ENCODE measurements at regions not wholly inside any gene's neighbourhood (a gene's known extent, or its start where the extent isn't known, plus 50 kb on each side); places are given as distances from the start of the nearest gene placed in this dataset.

DNA sequence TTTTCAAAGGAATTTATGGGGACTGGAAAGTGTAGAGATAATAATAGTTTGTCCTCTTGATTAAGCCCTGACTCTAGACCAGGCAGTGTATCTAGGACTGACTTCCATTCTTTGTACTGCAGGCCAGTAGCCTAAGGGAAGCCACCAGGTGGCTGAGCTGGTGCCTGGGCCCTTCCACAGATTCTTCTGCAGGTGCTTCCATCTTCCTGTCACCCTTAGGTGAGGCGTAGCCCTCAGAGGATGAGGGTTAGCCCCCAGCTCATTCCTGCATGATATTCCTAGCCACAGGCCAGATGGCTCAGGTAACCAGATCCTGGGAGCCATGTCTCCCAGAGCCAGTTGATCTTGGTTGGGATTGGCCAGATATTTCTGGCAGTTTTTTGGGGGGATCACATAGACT lies 169.0 kb upstream of the IL12A start:
- no peak for DNase-seq (ENCODE audit: low read depth, low spot score)
- no peak overlapping the region for H3K4me3 ChIP-seq
- TF ChIP-seq POLR2AphosphoS5 (IDR thresholded peaks at IDR 0.05; ENCODE audit: borderline replicate concordance, low read depth, low read length), result no peak
- no peak for TF ChIP-seq FOXP2 (optimal IDR thresholded peaks at IDR 0.05; ENCODE audit: control extremely low read depth, extremely low read length, insufficient read depth)
- no peak for TF ChIP-seq EZH2 (IDR thresholded peaks at IDR 0.05)
- no peaks in the 10 kb centered on the region for H3K9me3 ChIP-seq (ENCODE audit: low read depth, low read length)
- no peak overlapping the region for H3K9ac ChIP-seq (ENCODE audit: insufficient read length)
- no peaks in the 10 kb centered on the region for H3K36me3 ChIP-seq (ENCODE audit: insufficient read depth, low read length)
- H3K27ac ChIP-seq, result no peak overlapping the region

DNA sequence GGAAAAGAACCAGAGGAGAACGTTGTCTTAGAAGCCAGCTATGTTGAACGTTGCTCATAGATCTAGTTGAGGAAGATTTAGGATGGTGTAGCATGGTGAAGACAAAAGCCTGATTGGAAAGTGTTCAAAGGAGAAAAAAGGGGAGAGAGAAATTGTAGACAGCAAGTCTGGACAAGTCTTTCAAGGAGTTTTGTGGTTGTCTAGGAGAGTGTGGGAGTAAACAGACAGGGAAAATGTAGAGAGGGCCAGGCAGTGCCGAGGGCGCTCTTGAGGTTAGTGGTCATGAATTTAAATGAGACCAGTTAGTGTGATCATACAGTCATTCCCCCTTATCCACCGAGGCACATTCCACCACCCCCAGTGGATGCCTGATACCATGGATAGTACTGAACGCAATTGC lies 167.5 kb upstream of the IL12A start:
- Histone ChIP-seq H3K27ac (no peak overlapping the region), H3K36me3 (ENCODE audit: insufficient read depth, low read length) (no peaks in the 10 kb centered on the region), H3K9me3 (ENCODE audit: low read depth, low read length) (no peaks in the 10 kb centered on the region), H3K4me3 (no peak overlapping the region), H3K9ac (ENCODE audit: insufficient read length) (no peak overlapping the region)
- TF ChIP-seq POLR2AphosphoS5 (IDR thresholded peaks at IDR 0.05; ENCODE audit: borderline replicate concordance, low read depth, low read length), result no peak
- no peak for TF ChIP-seq EZH2 (IDR thresholded peaks at IDR 0.05)
- TF ChIP-seq FOXP2 (optimal IDR thresholded peaks at IDR 0.05; ENCODE audit: control extremely low read depth, extremely low read length, insufficient read depth), result no peak
- no peak for DNase-seq (ENCODE audit: low read depth, low spot score)

DNA sequence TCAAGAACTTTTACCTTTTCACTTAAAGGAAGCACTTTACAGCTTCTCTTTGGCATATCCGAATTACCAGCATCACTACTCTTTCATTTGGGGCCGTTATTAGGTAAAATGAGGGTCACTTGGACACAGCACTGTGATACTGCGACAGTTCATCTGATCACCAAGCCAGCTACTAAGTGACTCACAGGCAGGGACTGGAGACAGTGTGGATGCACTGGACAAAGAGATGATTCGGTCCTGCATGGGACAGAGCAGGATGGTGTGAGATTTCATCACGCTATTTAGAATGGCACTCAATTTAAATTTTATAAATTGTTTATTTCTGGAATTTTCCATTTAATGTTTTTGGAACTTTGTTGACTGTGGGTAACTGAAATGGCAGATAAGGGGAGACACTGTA lies 166.9 kb upstream of the IL12A start:
- Histone ChIP-seq H3K36me3 (ENCODE audit: insufficient read depth, low read length) (no peaks in the 10 kb centered on the region), H3K27ac (no peak overlapping the region), H3K4me3 (no peak overlapping the region), H3K9me3 (ENCODE audit: low read depth, low read length) (no peaks in the 10 kb centered on the region), H3K9ac (ENCODE audit: insufficient read length) (no peak overlapping the region)
- TF ChIP-seq POLR2AphosphoS5 (IDR thresholded peaks at IDR 0.05; ENCODE audit: borderline replicate concordance, low read depth, low read length) (no peak), EZH2 (IDR thresholded peaks at IDR 0.05) (no peak), FOXP2 (optimal IDR thresholded peaks at IDR 0.05; ENCODE audit: control extremely low read depth, extremely low read length, insufficient read depth) (no peak)
- no peak for DNase-seq (ENCODE audit: low read depth, low spot score)

DNA sequence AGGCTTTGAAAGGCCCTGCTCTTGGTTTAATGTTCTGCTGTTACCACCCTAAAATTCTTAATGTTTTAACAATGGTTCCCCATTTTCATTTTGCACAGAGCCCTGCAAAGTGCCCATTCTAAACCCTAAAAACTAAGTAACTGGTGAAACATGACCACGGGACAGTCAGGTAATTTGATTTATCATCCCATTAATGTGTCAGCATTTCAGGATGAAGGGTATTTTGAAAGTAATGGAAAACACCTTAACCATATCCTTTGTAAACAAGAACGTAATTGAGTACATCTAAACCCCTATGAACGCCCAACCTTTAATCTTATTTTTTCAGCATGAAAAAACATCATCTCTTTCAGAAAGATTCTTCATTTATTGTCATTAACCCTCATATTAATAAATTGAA lies 164.9 kb upstream of the IL12A start:
- H3K9me3 ChIP-seq (ENCODE audit: low read depth, low read length), result no peaks in the 10 kb centered on the region
- no peak overlapping the region for H3K27ac ChIP-seq
- TF ChIP-seq EZH2 (IDR thresholded peaks at IDR 0.05) (no peak), FOXP2 (optimal IDR thresholded peaks at IDR 0.05; ENCODE audit: control extremely low read depth, extremely low read length, insufficient read depth) (no peak), POLR2AphosphoS5 (IDR thresholded peaks at IDR 0.05; ENCODE audit: borderline replicate concordance, low read depth, low read length) (no peak)
- no peak overlapping the region for H3K9ac ChIP-seq (ENCODE audit: insufficient read length)
- H3K36me3 ChIP-seq (ENCODE audit: insufficient read depth, low read length), result no peaks in the 10 kb centered on the region
- no peak for DNase-seq (ENCODE audit: low read depth, low spot score)
- no peak overlapping the region for H3K4me3 ChIP-seq

DNA sequence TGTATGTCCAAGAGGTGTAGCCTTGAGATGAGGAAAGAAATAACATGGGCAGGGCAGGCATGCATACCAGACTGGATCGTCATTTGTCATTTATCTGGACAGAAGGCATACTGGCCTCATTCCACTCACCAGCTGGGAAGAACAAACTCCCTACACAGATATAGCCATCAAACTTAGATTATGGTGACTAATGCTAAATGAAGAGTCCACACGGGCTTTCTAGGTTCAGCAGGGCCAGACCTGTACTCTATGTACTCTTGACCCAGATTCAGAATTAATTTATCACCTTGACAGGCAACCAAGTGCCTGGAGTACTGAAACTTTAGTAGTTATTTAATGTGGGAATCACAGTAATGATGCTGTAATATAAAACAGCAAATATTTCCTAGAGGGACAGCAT lies 164.3 kb upstream of the IL12A start:
- DNase-seq (ENCODE audit: low read depth, low spot score), result no peak
- Histone ChIP-seq H3K27ac (no peak overlapping the region), H3K4me3 (no peak overlapping the region), H3K9me3 (ENCODE audit: low read depth, low read length) (no peaks in the 10 kb centered on the region), H3K9ac (ENCODE audit: insufficient read length) (no peak overlapping the region), H3K36me3 (ENCODE audit: insufficient read depth, low read length) (no peaks in the 10 kb centered on the region)
- no peak for TF ChIP-seq POLR2AphosphoS5 (IDR thresholded peaks at IDR 0.05; ENCODE audit: borderline replicate concordance, low read depth, low read length)
- no peak for TF ChIP-seq FOXP2 (optimal IDR thresholded peaks at IDR 0.05; ENCODE audit: control extremely low read depth, extremely low read length, insufficient read depth)
- TF ChIP-seq EZH2 (IDR thresholded peaks at IDR 0.05), result no peak

- H3K36me3 ChIP-seq (ENCODE audit: insufficient read depth, low read length), result no peaks in the 10 kb centered on the region
- no peak for DNase-seq (ENCODE audit: low read depth, low spot score)
- H3K4me3 ChIP-seq, result no peak overlapping the region
- H3K9ac ChIP-seq (ENCODE audit: insufficient read length), result no peak overlapping the region
- H3K27ac ChIP-seq, result no peak overlapping the region
- no peaks in the 10 kb centered on the region for H3K9me3 ChIP-seq (ENCODE audit: low read depth, low read length)
- TF ChIP-seq EZH2 (IDR thresholded peaks at IDR 0.05) (no peak), POLR2AphosphoS5 (IDR thresholded peaks at IDR 0.05; ENCODE audit: borderline replicate concordance, low read depth, low read length) (no peak), FOXP2 (optimal IDR thresholded peaks at IDR 0.05; ENCODE audit: control extremely low read depth, extremely low read length, insufficient read depth) (no peak)
Observed at GRCh38 chr3:159825216-159825854, 163.3 kb upstream of the IL12A start.

- H3K36me3 ChIP-seq (ENCODE audit: insufficient read depth, low read length), result no peaks in the 10 kb centered on the region
- peak overlapping the region; percentile 66 for H3K4me3 ChIP-seq
- peak; percentile 48 for DNase-seq (ENCODE audit: low read depth, low spot score)
- no peak overlapping the region for H3K9ac ChIP-seq (ENCODE audit: insufficient read length)
- H3K27ac ChIP-seq, result peak overlapping the region; percentile 49; the same call in 1 of the 2 replicates
- TF ChIP-seq FOXP2 (optimal IDR thresholded peaks at IDR 0.05; ENCODE audit: control extremely low read depth, extremely low read length, insufficient read depth), result no peak
- no peak for TF ChIP-seq EZH2 (IDR thresholded peaks at IDR 0.05)
- no peak for TF ChIP-seq POLR2AphosphoS5 (IDR thresholded peaks at IDR 0.05; ENCODE audit: borderline replicate concordance, low read depth, low read length)
- no peaks in the 10 kb centered on the region for H3K9me3 ChIP-seq (ENCODE audit: low read depth, low read length)
Observed at GRCh38 chr3:159828542-159828943, 160.1 kb upstream of the IL12A start.

GRCh38 chr3:159829056-159829455 lies 159.6 kb upstream of the IL12A start:
- Histone ChIP-seq H3K27ac (peak overlapping the region; percentile 49; the same call in 1 of the 2 replicates), H3K9ac (ENCODE audit: insufficient read length) (no peak overlapping the region), H3K36me3 (ENCODE audit: insufficient read depth, low read length) (no peaks in the 10 kb centered on the region), H3K4me3 (peak overlapping the region; percentile 66), H3K9me3 (ENCODE audit: low read depth, low read length) (no peaks in the 10 kb centered on the region)
- no peak for DNase-seq (ENCODE audit: low read depth, low spot score)
- no peak for TF ChIP-seq EZH2 (IDR thresholded peaks at IDR 0.05)
- no peak for TF ChIP-seq POLR2AphosphoS5 (IDR thresholded peaks at IDR 0.05; ENCODE audit: borderline replicate concordance, low read depth, low read length)
- no peak for TF ChIP-seq FOXP2 (optimal IDR thresholded peaks at IDR 0.05; ENCODE audit: control extremely low read depth, extremely low read length, insufficient read depth)

Data from SK-N-MC (cell line).